Tibial nerve (tissue), 3 donors: ENCODE measurements at regions not wholly inside any gene's neighbourhood (a gene's known extent, or its start where the extent isn't known, plus 50 kb on each side); places are given as distances from the start of the nearest gene placed in this dataset.

Experiments
- POLR2A ChIP-seq, 2 donors: fragments of 450-650 bp; IDR thresholded peaks; one replicate each; pipeline ENCODE4 v1.6.1; 2017; ENCODE audit warnings: antibody characterized with exemption in 2 of 2, mild to moderate bottlenecking in 2 of 2, moderate library complexity in 2 of 2
- TF ChIP-seq, protein P1 (sequence below), 5 experiments: fragments of 200-600 bp in 3 of 5; fragments of 450-650 bp in 2 of 5; sonication (generic) in 3 of 5; IDR thresholded peaks; one replicate each; pipeline ENCODE4 v1.5.1; 2016 to 2019; ENCODE audit warnings: antibody characterized with exemption in 5 of 5, mild to moderate bottlenecking in 3 of 5, moderate library complexity in 2 of 5

- TF ChIP-seq POLR2A (IDR thresholded peaks at IDR 0.05), result no peak
- TF ChIP-seq, protein P1, sequence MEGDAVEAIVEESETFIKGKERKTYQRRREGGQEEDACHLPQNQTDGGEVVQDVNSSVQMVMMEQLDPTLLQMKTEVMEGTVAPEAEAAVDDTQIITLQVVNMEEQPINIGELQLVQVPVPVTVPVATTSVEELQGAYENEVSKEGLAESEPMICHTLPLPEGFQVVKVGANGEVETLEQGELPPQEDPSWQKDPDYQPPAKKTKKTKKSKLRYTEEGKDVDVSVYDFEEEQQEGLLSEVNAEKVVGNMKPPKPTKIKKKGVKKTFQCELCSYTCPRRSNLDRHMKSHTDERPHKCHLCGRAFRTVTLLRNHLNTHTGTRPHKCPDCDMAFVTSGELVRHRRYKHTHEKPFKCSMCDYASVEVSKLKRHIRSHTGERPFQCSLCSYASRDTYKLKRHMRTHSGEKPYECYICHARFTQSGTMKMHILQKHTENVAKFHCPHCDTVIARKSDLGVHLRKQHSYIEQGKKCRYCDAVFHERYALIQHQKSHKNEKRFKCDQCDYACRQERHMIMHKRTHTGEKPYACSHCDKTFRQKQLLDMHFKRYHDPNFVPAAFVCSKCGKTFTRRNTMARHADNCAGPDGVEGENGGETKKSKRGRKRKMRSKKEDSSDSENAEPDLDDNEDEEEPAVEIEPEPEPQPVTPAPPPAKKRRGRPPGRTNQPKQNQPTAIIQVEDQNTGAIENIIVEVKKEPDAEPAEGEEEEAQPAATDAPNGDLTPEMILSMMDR (IDR thresholded peaks at IDR 0.05), result no peak
Observed at GRCh38 chr4:110310795-110311194, 112.4 kb upstream of the ELOVL6 start.
